BLaER1 (cell line): ENCODE measurements at regions not wholly inside any gene's neighbourhood (a gene's known extent, or its start where the extent isn't known, plus 50 kb on each side); places are given as distances from the start of the nearest gene placed in this dataset.

Experiments
- H3K27ac ChIP-seq: shearing (Covaris generic); formaldehyde crosslinking; 2 replicates; pipeline ENCODE4 v1.8.1; 2022
- H3K27me3 ChIP-seq: shearing (Covaris generic); formaldehyde crosslinking; 2 replicates; pipeline ENCODE4 v1.8.1; 2022
- H3K36me3 ChIP-seq: shearing (Covaris generic); formaldehyde crosslinking; 2 replicates; pipeline ENCODE4 v1.8.1; 2022
- H3K4me1 ChIP-seq: shearing (Covaris generic); formaldehyde crosslinking; 2 replicates; pipeline ENCODE4 v1.8.1; 2022
- H3K4me2 ChIP-seq: shearing (Covaris generic); formaldehyde crosslinking; 2 replicates; pipeline ENCODE4 v1.8.1; 2022
- H3K4me3 ChIP-seq: shearing (Covaris generic); formaldehyde crosslinking; 2 replicates; pipeline ENCODE4 v1.8.1; 2022
- H3K9ac ChIP-seq: shearing (Covaris generic); formaldehyde crosslinking; 2 replicates; pipeline ENCODE4 v1.8.1; 2022
- H3K9me3 ChIP-seq: shearing (Covaris generic); formaldehyde crosslinking; 2 replicates; pipeline ENCODE4 v1.8.1; 2022
- H4K20me1 ChIP-seq: shearing (Covaris generic); formaldehyde crosslinking; 2 replicates; pipeline ENCODE4 v1.8.1; 2022
- Cebpa-rat ChIP-seq: shearing (Covaris generic); IDR thresholded peaks from 2 replicates; pipeline ENCODE4 v1.8.1; 2022

DNA sequence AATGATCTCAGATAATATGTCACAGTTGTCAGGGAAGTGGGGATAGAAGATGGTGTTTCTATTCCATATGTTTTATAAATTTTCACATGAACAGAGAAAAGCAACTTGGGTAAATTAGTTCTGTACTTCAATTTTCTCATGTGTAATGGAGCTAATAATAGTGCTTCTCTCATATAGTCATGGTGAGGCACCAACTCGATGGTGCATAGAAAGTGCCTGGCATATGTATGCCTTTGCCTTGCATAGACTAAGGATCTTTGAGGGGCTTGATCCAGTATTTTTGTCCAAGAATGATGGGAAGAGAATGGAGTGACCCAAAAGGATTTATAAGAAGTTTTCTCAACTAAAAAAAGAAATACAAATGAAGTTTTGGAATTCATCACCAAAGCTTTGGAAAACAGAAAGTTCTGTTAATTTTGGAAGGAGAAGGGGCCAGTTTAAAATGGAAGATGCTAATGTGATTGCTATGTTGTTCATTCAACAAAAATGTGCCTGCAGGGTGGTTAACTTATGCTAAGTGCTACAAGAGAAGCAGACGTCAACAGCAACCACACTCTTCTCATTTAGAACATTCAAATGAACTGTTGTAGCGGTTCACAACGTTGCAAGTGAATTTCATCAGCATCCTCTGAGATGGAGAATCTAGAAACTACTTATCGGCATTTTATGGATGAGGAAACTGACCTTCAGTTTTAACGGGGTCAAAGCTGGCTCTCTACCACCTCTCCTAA lies 86.1 kb downstream of the RTP4 start:
- Histone ChIP-seq H3K9me3 (no peaks in the 10 kb centered on the region), H3K27ac (no peak overlapping the region), H3K27me3 (no peaks in the 10 kb centered on the region), H3K4me2 (no peak overlapping the region), H3K9ac (no peak overlapping the region), H4K20me1 (no peaks in the 10 kb centered on the region), H3K4me3 (no peak overlapping the region), H3K36me3 (no peaks in the 10 kb centered on the region), H3K4me1 (no peaks in the 10 kb centered on the region)
- no peak for TF ChIP-seq Cebpa-rat

DNA sequence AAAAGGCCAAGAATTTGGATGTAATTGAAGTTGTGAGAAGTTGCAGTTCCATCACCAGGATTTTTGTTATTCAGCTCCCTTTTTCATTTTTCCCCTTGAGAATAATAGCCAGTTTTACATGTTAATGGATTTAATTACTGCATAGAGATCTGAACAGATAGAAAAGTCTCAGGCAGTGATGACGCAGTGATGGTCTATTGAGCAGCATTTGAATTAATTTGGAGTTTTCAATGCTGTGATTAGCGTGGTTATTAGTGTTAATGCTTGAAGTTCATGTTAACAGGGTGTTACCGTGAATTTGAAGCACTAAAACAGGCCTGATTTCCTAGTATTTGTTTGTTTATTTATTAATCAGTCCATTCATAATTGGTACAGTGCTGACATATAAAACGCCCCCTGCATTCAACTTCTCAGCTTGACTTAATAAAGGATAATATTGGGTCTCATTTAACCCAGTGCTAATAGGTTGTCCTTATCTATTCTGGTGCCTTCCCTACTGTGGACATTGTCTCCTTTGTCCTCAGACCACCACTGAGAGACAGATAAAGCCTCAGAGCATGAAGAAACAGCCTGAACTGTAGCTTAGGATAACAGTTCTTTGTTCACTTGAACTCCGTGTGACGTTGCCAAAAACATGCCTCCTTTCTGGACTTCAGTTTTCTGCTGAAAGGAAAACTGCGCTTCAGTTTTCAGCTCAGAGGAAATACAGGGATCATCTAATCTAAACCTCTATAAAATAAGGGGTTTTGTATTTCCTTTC lies 82.4 kb downstream of the RTP4 start:
- Histone ChIP-seq H3K27me3 (no peaks in the 10 kb centered on the region), H3K4me3 (no peak overlapping the region), H3K27ac (no peak overlapping the region), H3K9me3 (no peaks in the 10 kb centered on the region), H3K36me3 (no peaks in the 10 kb centered on the region), H3K4me2 (no peak overlapping the region), H3K4me1 (no peaks in the 10 kb centered on the region), H3K9ac (no peak overlapping the region), H4K20me1 (no peaks in the 10 kb centered on the region)
- no peak for TF ChIP-seq Cebpa-rat

DNA sequence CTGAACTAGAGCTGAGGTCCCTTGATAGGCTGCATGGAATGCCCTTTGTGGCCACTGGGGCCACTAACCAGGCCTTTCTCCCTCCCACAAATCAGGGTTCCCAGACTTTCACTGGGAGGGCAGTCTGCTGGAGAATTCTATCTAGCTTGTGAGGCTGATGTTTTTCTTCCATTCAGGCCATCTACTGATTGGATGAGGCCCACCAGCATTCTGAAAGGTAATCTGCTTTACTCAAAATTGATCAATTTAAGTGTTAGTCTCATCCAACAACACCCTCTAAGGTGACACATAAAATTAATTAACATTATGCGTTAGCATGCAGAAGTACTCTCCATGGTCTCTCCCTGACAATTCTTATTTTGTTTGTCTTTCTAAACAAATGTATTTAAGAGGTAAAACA lies 80.5 kb downstream of the RTP4 start:
- Histone ChIP-seq H3K4me3 (no peak overlapping the region), H3K9ac (no peak overlapping the region), H4K20me1 (no peaks in the 10 kb centered on the region), H3K9me3 (no peaks in the 10 kb centered on the region), H3K4me2 (no peak overlapping the region), H3K36me3 (no peaks in the 10 kb centered on the region), H3K4me1 (no peaks in the 10 kb centered on the region), H3K27me3 (no peaks in the 10 kb centered on the region), H3K27ac (no peak overlapping the region)
- TF ChIP-seq Cebpa-rat, result no peak

DNA sequence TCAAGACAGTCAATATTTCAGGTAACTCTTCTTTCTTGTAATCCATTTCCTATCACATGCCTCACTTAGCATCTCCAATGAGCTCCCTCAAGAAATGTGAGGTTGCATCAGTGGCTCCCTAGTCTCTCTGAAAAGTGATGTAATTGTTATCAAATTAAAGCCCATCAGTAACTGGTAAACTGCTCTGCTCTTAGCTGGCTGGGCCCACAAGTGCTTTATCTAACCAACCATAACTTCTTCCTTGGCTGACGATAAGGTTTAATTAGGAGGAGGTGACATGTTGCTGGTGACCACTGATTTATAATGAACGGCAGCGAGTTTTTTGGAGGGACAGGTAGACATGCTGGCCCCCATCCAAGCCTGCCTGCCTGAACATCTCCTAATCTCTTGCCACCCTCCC lies 79.6 kb downstream of the RTP4 start:
- Histone ChIP-seq H4K20me1 (no peaks in the 10 kb centered on the region), H3K4me1 (no peaks in the 10 kb centered on the region), H3K4me2 (no peak overlapping the region), H3K36me3 (no peaks in the 10 kb centered on the region), H3K27ac (no peak overlapping the region), H3K9me3 (no peaks in the 10 kb centered on the region), H3K27me3 (no peaks in the 10 kb centered on the region), H3K4me3 (no peak overlapping the region), H3K9ac (no peak overlapping the region)
- TF ChIP-seq Cebpa-rat, result no peak

DNA sequence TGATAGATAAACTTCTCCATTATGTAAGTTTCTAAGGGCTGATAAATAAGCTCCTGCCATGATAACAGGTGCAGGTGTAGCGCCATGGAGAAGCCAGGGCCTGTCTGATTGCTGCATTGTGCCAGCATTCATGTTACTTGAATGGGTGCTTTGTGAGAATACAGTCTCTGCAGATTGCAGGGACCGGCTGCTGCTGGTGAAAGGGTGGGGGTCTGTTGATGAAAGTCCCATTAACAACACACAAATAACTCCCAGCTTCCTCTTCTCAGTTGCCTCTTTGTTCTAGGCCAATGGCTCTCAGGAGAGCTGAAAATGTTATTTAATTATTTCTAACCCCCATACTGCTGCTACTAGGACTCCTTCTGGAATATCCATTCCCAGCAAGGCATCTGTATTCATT lies 77.2 kb downstream of the RTP4 start:
- H3K27me3 ChIP-seq, result no peaks in the 10 kb centered on the region
- H3K4me1 ChIP-seq, result no peaks in the 10 kb centered on the region
- no peak overlapping the region for H3K4me3 ChIP-seq
- H3K9me3 ChIP-seq, result no peaks in the 10 kb centered on the region
- no peak overlapping the region for H3K9ac ChIP-seq
- H3K27ac ChIP-seq, result no peak overlapping the region
- H3K36me3 ChIP-seq, result no peaks in the 10 kb centered on the region
- no peaks in the 10 kb centered on the region for H4K20me1 ChIP-seq
- no peak for TF ChIP-seq Cebpa-rat
- no peak overlapping the region for H3K4me2 ChIP-seq

DNA sequence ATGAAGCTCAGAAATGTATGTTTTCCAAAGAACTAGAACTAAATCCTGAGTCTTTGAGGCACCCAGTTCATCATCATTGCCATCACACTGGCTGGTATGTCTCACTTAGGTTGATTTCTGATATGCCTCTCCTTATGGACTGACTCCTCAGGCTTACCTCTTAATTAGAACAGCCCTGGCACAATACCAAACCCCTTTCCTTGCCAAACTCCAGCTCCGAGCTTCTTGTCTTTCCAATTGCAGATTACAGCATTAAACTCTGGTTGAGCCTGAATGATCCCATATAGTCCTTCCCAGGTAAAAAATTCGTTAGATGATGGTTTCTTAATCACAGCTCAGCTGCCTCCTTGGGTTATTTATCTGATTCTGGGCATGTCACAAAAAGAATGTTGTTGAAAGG lies 66.3 kb downstream of the RTP4 start:
- no peak overlapping the region for H3K4me2 ChIP-seq
- no peaks in the 10 kb centered on the region for H3K9me3 ChIP-seq
- H3K4me1 ChIP-seq, result no peaks in the 10 kb centered on the region
- no peaks in the 10 kb centered on the region for H4K20me1 ChIP-seq
- H3K36me3 ChIP-seq, result no peaks in the 10 kb centered on the region
- no peak overlapping the region for H3K27ac ChIP-seq
- no peak overlapping the region for H3K9ac ChIP-seq
- no peaks in the 10 kb centered on the region for H3K27me3 ChIP-seq
- TF ChIP-seq Cebpa-rat, result no peak
- H3K4me3 ChIP-seq, result no peak overlapping the region

DNA sequence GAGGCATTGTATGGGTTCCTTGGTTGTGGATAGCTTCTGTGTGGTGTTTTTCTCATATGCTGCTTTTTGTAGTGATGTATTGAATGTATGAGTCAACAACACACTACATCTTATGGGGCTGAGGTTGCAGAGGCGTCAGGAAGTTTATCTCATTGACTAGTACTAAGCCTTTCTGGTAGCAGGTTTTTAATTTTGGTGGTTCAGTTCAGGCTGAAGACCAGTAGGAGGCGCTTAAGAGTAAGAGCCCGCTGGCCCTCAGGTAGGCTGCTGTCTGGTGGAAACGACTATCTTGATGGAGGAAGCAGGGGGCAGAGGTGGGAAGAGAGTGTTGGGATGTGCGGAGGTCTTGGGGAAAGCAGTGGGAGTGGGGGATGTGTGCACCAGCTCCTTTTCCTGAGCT lies 62.4 kb downstream of the RTP4 start:
- H3K4me2 ChIP-seq, result no peak overlapping the region
- no peak overlapping the region for H3K4me3 ChIP-seq
- no peaks in the 10 kb centered on the region for H3K4me1 ChIP-seq
- TF ChIP-seq Cebpa-rat, result no peak
- no peak overlapping the region for H3K27ac ChIP-seq
- H3K9me3 ChIP-seq, result no peaks in the 10 kb centered on the region
- no peak overlapping the region for H3K9ac ChIP-seq
- no peaks in the 10 kb centered on the region for H4K20me1 ChIP-seq
- no peaks in the 10 kb centered on the region for H3K36me3 ChIP-seq
- H3K27me3 ChIP-seq, result no peaks in the 10 kb centered on the region
